ENCODE measurements at regions not wholly inside any gene's neighbourhood (a gene's known extent, or its start where the extent isn't known, plus 50 kb on each side); places are given as distances from the start of the nearest gene placed in this dataset.

- TF ChIP-seq POLR2A (IDR thresholded peaks at IDR 0.05; ENCODE audit: low read depth, low read length) (no peak), JUN (IDR thresholded peaks at IDR 0.05; ENCODE audit: borderline replicate concordance, insufficient read depth, insufficient read length, low read depth) (no peak), CTCF (IDR thresholded peaks at IDR 0.05; ENCODE audit: extremely low read depth in 1 of 2, insufficient read depth in 1 of 2, low read depth in 1 of 2, low read length in 2 of 2) (no peak), FOS (IDR thresholded peaks at IDR 0.05; ENCODE audit: borderline replicate concordance, insufficient read depth, low read length) (no peak)
Measured at GRCh38 chr3:153680526-153680925, 440.7 kb upstream of the ARHGEF26 start.
